ENCODE measurements at regions not wholly inside any gene's neighbourhood (a gene's known extent, or its start where the extent isn't known, plus 50 kb on each side); places are given as distances from the start of the nearest gene placed in this dataset.

DNA sequence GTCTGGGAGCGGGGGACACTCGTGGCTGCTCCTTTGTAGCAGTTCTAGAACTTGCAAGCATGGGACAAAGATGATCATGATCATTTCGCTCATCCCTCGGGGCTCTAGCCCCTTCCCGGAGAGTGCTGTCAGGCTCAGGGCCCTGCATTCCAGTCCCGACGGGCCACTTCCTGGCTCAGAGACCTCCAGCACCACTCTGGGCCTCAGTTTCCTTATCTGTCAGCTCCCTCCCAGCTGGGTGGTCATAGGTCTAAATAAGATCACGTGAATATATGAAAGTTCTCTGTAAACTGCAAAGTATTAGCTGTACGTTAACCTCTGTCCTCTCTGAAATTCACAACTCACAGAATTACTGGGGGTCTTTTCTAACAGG lies 52.8 kb upstream of the SLC6A11 start:
- no peak overlapping the region for H3K4me3 ChIP-seq (ENCODE audit: low read depth, low read length)
- TF ChIP-seq, protein P1, sequence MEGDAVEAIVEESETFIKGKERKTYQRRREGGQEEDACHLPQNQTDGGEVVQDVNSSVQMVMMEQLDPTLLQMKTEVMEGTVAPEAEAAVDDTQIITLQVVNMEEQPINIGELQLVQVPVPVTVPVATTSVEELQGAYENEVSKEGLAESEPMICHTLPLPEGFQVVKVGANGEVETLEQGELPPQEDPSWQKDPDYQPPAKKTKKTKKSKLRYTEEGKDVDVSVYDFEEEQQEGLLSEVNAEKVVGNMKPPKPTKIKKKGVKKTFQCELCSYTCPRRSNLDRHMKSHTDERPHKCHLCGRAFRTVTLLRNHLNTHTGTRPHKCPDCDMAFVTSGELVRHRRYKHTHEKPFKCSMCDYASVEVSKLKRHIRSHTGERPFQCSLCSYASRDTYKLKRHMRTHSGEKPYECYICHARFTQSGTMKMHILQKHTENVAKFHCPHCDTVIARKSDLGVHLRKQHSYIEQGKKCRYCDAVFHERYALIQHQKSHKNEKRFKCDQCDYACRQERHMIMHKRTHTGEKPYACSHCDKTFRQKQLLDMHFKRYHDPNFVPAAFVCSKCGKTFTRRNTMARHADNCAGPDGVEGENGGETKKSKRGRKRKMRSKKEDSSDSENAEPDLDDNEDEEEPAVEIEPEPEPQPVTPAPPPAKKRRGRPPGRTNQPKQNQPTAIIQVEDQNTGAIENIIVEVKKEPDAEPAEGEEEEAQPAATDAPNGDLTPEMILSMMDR (IDR thresholded peaks at IDR 0.05; ENCODE audit: low read depth, low read length, missing control alignments): no peak
- no peak for DNase-seq (ENCODE audit: low read depth)

DNA sequence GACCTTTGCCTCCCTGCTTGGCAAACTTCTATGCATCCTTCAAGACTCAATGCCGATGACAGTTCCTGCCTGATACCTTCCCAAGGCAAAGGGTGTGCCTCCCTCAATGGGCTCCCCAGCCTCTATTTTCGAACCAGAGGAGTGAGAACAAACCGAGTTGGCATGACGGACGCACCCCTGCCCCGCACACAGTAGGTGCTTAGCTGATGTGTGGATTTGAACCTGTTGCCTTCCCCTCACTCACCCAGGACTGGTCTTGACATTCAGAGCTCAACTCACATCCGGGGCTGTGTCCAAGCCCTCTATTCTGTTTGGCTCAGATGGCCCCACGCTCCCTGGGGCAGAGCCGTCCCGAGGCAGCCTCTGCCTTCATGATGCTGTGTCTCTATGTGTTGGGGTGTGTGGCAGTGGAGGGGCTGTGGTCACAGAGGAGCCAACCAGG lies 52.2 kb upstream of the SLC6A11 start:
- TF ChIP-seq, protein P1 (IDR thresholded peaks at IDR 0.05; ENCODE audit: low read depth, low read length, missing control alignments): no peak
- H3K4me3 ChIP-seq (ENCODE audit: low read depth, low read length): no peak overlapping the region
- no peak for DNase-seq (ENCODE audit: low read depth)

DNA sequence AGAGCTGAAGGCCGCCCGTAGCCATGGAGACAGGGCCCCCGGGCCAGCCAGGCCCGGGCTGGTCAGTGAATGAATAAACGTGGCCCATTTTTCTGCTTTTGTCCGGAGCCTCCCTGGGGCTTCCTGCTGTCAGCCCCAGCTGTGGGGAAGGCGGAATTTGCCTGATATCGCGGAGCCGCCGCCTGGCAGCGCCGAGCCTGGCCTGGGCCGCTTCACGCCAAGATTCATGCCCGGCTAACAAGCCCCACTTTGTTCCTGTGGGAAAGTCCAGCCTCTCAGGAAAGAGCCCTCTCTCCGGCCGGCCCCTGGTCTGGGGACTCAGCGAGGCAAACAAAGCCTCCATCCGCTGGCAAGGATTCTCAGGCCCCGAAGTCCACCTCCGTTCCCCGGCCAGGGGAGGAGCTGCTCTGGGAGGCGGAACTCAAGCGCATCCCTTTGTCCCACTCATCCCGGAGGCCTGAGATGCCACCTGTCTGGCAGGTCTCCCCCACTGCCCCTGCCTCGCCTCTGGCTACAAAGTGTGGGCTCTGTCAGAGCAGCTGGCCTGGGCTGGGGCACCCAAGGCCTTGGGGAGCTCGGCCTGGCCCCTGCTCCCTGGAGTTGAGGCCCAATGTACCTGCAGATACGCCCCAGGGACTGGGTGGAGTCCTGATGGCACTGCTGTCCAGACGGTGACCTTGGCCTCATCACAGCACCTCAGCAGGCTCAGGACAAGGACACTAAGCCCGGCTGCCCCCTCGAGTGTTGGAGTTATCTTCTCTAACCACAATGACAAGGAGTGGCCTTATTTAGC lies 51.6 kb upstream of the SLC6A11 start:
- DNase-seq (ENCODE audit: low read depth): no peak
- TF ChIP-seq, protein P1 (IDR thresholded peaks at IDR 0.05; ENCODE audit: low read depth, low read length, missing control alignments): no peak
- H3K4me3 ChIP-seq (ENCODE audit: low read depth, low read length): no peak overlapping the region

DNA sequence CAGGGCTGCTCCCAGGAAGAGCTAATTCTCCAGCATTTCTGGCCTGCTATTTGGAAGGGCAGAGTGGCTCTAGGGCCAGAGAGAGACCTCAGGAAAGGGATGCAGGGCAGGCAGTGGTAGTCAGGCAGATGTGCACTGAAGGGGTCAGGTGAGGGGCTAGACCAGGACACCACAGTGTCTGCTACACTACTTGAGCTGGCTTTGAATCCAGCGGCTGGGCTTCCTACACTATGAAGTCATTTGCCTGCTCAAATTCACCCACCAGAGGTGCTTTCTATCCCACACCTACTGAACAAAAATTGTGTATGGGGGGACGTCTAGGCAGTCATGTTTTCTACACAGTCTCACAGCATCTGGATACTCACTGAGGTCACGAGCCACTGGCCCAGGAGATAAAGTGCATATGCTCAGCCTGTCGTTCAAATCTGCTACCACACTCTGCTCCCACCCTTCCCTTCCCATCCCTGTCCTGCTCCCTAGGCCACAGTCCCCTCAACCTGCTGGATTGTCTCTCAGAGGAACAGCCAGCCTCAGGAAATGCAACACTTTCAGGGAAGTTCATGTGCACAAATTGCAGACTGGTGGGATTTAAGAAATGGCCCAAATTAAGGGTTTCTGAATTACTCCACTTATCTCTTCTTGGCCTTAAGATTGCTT lies 49.9 kb upstream of the SLC6A11 start:
- TF ChIP-seq, protein P1 (IDR thresholded peaks at IDR 0.05; ENCODE audit: low read depth, low read length, missing control alignments): no peak
- no peak overlapping the region for H3K4me3 ChIP-seq (ENCODE audit: low read depth, low read length)
- DNase-seq (ENCODE audit: low read depth): no peak

Measured in GM12864 (cell line).